ENCODE measurements at regions not wholly inside any gene's neighbourhood (a gene's known extent, or its start where the extent isn't known, plus 50 kb on each side); places are given as distances from the start of the nearest gene placed in this dataset.
"Not testable (repeated sequence)": the region's sequence is repeated elsewhere in the genome, so short reads cannot be mapped to it uniquely, and the experiment has no call there.

DNA sequence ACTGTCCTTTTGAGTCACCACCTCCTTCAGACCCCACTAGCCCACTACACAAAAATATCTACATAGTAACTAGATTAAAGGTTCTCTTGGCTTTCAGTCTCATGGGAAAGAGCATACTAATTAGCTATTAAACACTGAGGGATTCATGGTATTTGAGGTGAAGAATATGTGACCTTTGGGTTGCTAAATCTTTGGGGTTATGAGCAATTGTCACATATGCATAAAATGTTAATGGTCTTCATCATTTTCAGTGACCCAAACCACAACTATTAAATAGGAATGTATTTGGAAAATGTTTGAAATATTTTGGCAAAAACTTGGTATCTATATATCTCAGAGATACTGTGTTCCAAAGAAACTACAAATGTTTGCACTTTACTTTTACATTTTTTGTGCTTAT lies 365.1 kb downstream of the MAGEB5 start:
- DNase-seq = no peak

GRCh38 chrX:26580021-26580420 lies 364.1 kb downstream of the MAGEB5 start:
- DNase-seq = no peak

- no peak for DNase-seq
Measured at GRCh38 chrX:26574234-26574633, 358.3 kb downstream of the MAGEB5 start.

DNA sequence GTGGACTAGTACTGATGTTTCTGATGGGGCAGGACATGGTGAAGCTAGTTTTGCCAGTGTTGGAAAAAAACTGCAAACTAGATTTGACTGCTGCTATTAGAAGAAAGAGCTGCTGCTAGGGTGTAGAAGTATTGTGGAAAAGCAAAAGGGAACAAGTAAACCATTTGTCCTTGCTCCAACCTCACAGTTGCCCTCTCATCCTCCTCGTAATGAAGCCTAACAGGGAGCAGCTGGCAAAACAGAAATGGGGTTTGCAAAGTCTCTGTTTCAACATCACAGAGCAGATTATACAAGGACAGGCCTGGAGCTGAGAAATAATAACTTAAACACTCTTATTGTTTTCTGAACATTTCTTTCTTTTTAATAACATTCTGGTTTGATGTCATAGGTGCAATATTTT lies 346.2 kb downstream of the MAGEB5 start:
- no peak for DNase-seq

DNA sequence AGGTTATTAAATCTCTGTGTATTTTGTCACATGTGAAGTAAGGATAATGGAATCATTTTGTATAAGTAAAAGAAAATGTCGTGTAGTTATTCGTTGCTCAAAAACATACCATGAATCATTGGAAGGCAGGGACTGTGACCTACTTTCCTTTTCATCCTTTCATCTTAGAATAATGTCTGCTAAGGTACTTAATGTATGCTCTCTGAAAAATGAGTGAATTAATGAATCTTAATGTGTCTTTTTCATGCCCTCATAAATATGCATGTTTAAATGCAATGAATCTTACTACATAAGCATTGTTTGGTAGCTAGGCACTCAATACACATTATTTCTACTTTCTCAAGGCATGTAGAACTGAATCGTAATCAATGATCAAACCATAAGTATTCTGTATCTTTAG lies 343.9 kb downstream of the MAGEB5 start:
- no peak for DNase-seq

- no peak for DNase-seq
Measured at GRCh38 chrX:26558719-26559386, 342.9 kb downstream of the MAGEB5 start.

- DNase-seq = no peak
Measured at GRCh38 chrX:26557691-26558321, 341.8 kb downstream of the MAGEB5 start.

- not testable (repeated sequence) for DNase-seq
Measured at GRCh38 chrX:26525768-26526167, 309.8 kb downstream of the MAGEB5 start.

DNA sequence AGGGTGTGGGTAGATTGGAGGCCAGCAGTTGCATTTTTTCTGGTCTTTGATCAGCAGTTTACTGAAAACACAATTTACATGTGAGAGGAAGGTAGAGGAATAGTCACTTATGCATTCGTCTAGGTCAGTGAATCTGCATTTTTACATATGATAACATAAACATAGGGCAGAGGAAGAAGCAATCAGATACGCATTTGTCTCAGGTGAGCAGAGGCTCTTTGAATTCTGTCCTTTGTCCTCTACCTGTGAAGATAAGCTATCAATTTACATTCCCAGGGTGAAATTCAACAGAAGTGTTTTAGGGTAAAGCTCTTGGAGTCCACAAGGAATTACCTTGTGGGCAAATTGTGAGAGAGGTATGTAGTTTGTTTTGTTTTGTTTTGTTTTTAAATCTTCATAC lies 306.5 kb downstream of the MAGEB5 start:
- DNase-seq = no peak

DNA sequence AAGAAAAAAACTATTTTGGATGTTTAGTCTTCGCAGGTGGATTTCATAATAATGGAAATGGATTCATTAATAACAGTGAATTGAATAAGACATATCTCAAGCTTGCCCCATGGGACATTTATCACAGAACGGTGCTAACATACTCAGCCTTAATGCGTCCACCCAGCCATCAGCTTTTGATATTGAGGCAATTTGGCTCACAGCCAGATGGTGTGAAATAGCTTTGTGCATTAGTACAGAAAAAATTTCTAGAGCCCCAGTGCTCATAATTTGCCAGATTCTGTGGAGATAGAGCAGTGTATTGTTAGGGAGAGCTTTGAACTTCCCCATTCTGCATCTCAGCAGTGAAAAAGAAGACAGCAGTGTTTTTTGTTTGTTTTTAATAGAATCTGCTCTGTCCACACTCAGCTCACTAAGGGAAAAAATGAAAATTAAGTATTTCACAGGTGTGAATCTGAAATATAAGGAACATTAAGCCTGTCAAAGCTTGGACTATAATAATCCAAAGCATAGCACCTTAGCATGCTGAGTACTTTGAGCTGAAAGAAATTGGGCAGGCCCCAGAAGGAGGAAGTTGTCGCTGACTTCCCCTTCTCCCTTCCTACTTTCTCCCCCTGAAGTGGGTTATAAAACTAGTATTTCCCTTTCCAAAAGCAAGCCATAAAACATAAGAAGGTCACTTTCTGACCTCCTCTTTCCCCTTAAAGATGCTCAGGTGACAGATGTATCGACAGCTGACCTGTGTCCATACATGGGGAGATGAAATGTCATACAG lies 295.8 kb downstream of the MAGEB5 start:
- DNase-seq = no peak

GRCh38 chrX:26470941-26471340 lies 255.0 kb downstream of the MAGEB5 start:
- no peak for DNase-seq

DNA sequence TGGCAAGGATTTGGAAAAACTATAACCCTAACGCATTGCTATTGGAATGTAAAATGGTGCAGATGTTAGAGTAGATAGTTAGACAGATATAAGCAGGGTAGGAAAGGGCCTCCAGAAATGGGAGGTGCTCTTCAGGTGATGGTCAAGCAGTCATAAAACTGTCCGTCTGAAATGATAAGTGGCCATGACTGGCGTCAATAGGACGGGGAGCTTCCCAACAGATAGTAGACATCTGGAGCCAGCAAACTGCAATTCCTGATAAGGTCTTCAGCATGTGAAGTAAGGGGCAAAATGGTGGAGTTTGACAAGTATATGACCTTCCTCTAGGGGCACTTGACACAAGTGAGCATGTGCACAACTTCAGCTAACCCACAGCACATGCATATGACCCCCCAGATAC lies 250.4 kb downstream of the MAGEB5 start:
- no peak for DNase-seq

- DNase-seq = no peak
Measured at GRCh38 chrX:26445288-26445687, 229.3 kb downstream of the MAGEB5 start.

DNA sequence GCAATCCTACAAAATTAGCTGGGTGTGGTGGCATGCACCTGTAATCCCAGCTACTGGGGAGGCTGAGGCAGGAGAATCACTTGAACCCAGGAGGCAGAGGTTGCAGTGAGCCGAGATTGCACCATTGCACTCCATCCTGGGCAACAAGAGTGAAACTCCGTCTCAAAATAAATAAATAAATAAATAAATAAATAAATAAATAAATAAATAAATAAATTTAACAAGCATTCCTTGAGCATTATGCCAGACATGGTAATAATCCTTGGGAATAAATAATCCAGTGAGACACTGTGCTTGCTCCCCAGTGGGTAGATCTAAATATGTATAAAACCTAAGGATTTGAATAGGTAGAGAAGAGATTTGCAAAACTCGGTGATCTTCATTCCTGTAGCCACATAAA lies 228.4 kb downstream of the MAGEB5 start:
- DNase-seq = not testable (repeated sequence)

DNA sequence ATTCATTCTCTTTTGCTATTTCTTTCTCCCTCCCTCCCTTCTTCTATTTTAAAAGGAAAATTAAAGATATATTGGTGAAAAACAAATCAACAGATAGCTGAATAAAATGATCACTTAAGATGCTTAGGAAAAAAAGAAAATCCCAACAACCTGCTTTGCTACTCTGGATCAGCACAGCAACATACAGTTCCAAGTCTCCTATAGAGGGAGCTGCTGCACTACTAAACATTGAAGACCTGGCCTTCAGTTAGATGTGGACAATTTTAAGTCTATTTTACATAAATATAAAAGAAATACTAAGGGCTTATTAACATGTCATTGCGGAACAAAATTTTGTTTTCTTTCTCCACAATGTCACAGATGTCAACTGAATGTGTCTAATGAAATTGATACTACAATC lies 226.4 kb downstream of the MAGEB5 start:
- no peak for DNase-seq

DNA sequence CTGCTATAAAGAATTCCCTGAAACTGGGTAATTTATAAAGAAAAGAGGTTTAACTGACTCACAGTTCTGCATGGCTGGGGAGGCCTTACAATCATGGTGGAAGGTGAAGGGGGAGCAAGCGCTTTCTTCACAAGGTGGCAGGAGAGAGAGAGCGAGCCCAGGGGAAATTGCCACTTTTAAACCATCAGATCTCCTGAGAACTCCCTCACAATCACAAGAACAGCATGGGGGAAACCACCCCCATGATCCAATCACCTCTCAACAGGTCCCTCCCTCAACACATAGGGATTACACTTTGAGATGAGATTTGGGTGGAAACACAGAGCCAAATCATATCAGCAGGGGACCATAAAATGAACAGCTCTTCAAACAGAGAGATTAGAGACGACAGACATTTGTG lies 198.6 kb downstream of the MAGEB5 start:
- DNase-seq = no peak

GRCh38 chrX:26411045-26411444 lies 195.1 kb downstream of the MAGEB5 start:
- no peak for DNase-seq

GRCh38 chrX:26409636-26410035 lies 193.7 kb downstream of the MAGEB5 start:
- DNase-seq = no peak

DNA sequence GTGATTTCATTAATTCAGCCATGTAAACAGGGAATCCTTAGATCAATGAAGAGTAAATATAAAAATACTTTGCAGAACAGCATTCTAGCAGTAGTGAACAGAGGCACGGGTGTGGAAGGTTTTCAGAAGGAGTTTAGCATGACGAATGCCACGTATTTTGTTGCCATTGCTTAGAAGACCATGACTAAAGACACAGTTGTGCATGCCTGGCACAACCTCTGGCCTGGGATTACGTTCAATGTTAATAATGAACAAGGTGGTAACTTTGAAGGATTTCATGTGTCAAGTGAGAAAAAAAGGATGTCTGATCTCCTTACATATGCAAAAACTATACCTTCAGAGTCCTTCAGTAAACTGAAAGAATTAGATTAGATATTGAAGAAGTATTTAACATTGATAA lies 171.9 kb downstream of the MAGEB5 start:
- no peak for DNase-seq

DNA sequence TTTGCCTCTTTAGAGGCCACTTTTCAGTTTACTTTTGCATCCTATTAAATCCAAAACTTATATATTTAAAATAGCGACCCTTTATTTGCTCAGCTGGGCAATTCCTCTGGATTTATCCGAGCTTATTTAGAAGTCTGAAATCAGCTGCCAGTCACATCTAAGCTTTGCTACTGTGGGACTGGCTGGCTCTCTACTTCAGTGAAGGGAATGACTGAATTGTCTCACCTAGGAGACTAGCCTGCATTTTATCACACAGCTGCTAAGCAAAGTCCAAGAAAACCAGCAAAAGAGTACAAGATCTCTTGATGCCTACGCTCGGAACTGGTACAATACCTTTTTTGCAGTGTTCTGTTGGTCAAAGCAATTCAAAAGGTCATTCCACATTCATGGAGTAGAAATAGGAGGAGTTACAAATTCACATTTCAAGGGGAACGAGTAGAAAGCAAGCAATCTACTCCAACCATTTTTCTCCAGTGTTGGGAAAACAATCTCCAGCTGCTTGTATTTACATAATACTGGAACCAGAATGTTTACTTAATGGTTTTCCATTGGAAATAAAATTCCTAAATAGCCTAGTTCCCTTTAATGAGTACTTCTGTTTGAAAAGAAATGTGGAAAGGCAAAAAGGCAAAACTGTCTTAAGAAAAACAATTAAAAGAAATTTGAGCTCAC lies 160.2 kb downstream of the MAGEB5 start:
- no peak for DNase-seq

GRCh38 chrX:26375346-26375745 lies 159.4 kb downstream of the MAGEB5 start:
- no peak for DNase-seq

- no peak for DNase-seq
Measured at GRCh38 chrX:26373829-26374228, 157.9 kb downstream of the MAGEB5 start.

DNA sequence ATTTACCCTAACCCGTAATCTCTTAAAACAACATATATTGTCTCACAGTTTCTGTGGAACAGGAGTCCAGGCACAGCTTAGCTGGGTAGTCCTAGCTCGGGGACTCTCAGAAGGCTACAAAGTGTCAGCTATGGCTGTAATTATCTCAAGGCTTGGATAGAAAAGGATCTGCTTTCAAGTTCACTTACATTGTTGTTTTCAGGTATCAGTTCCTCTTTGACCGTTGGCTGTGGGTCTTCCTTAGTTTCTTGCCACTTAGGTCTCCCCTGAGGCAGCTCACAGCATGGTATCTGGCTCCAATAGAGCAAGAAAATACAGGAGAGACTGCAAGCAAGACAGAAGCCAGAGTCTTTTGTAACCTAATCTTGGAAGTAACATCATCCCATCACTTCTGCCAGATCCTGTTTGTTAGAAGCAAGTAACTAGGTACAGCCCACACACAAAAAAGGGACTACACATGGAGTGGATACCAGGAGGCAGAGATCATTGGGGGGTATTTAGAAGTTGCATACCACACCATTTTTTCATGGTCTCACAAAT lies 137.0 kb downstream of the MAGEB5 start:
- DNase-seq = no peak

Measured in stimulated activated CD4-positive, alpha-beta T cell treated with anti-CD3 and anti-CD28 coated beads, Interleukin-15, amount 100 ng/mL, for 24 hours (primary cell).